ENCODE measurements at regions not wholly inside any gene's neighbourhood (a gene's known extent, or its start where the extent isn't known, plus 50 kb on each side); places are given as distances from the start of the nearest gene placed in this dataset.

- intact Hi-C loops (cut with micrococcal nuclease) (no loop called here), dilution Hi-C loops (cut with MboI; ENCODE audit: extremely low pct_ligation_motif_present, low sequenced_read_pairs) (no loop called here)
- H4K20me1 ChIP-seq (replicated peaks; ENCODE audit: control insufficient read depth, extremely low read depth, insufficient read depth, low read length) = no peaks in the 10 kb centered on the region
- no peaks in the 10 kb centered on the region for H3K9me1 ChIP-seq (replicated peaks; ENCODE audit: control insufficient read depth, extremely low read depth, insufficient read depth, low read length)
- H3K27me3 ChIP-seq (ENCODE audit: control insufficient read depth in 2 of 2, insufficient read depth in 2 of 2, low read length in 2 of 2) = peaks cover 60 to 71% of the 10 kb centered on the region in 2 experiments
- H3K4me3 ChIP-seq (replicated peaks in 1 of 3; ENCODE audit: insufficient read depth in 1 of 3, low read depth in 1 of 3, low read length in 3 of 3) = peak overlapping the region in 2 of 3 experiments; percentile 15 to 27
- ChIA-PET POLR2A (no interaction called here), CTCF (interaction anchor here (0.7 to 1.2 kb wide), 3 partner anchors 1040 to 1629 kb away, joined by 3 to 5 read pairs (median 3); no protein-coding TSS in a partner anchor)
- H3K9me3 ChIP-seq (replicated peaks; ENCODE audit: control insufficient read depth, insufficient read depth, low read length) = no peaks in the 10 kb centered on the region
- H3K4me1 ChIP-seq (ENCODE audit: control insufficient read depth, extremely low read depth, insufficient read depth, low read length) = no peaks in the 10 kb centered on the region
- no peak for DNase-seq (ENCODE audit: low read depth, low spot score)
- no peak for TF ChIP-seq GATA2 (IDR thresholded peaks at IDR 0.05; ENCODE audit: insufficient read depth, insufficient read length, low read depth, low read length)
- TF ChIP-seq POLR2AphosphoS5 (IDR thresholded peaks at IDR 0.05; ENCODE audit: insufficient read depth, low read depth, low read length) = no peak
- TF ChIP-seq MAX (IDR thresholded peaks at IDR 0.05; ENCODE audit: insufficient read depth, insufficient read length) = no peak
- TF ChIP-seq CTCF (IDR thresholded peaks at IDR 0.05; ENCODE audit: extremely low read depth in 1 of 2, insufficient read depth in 1 of 2, low read depth in 1 of 2, low read length in 2 of 2) = no peak
- no peak for TF ChIP-seq POLR2A (IDR thresholded peaks at IDR 0.05; ENCODE audit: low read depth, low read length)
- no peak for TF ChIP-seq FOS (IDR thresholded peaks at IDR 0.05; ENCODE audit: borderline replicate concordance, insufficient read depth, low read length)
- no peak for TF ChIP-seq MYC (IDR thresholded peaks at IDR 0.05; ENCODE audit: low read depth, low read length)
- TF ChIP-seq JUN (IDR thresholded peaks at IDR 0.05; ENCODE audit: borderline replicate concordance, insufficient read depth, insufficient read length, low read depth) = no peak
- TF ChIP-seq EZH2 (IDR thresholded peaks at IDR 0.05; ENCODE audit: borderline replicate concordance, low read depth, low read length, severe bottlenecking) = no peak
- no peak overlapping the region for H3K27ac ChIP-seq (ENCODE audit: insufficient read depth, low read depth, low read length)
- no peak overlapping the region for H2AFZ ChIP-seq (ENCODE audit: low read depth, low read length)
- BruUV-seq (replicated peaks) = no TSS peak
- no peak overlapping the region for H3K9ac ChIP-seq (replicated peaks; ENCODE audit: extremely low read depth, insufficient read depth, low read length)
- peak overlapping the region; percentile 67 for H3K4me2 ChIP-seq (ENCODE audit: insufficient read depth, low read length)
- H3K36me3 ChIP-seq (ENCODE audit: control insufficient read depth in 2 of 2, extremely low read depth in 1 of 2, insufficient read depth in 2 of 2, low read length in 2 of 2) = no peaks in the 10 kb centered on the region
- H3K79me2 ChIP-seq (ENCODE audit: control insufficient read depth, insufficient read depth, low read length) = no peaks in the 10 kb centered on the region
- no peak for FAIRE-seq
These were observed 301.3 kb downstream of the PARP8 start for GRCh38 chr5:50967563-50968355.

Data from endothelial cell of umbilical vein (primary cell).